ENCODE measurements at regions not wholly inside any gene's neighbourhood (a gene's known extent, or its start where the extent isn't known, plus 50 kb on each side); places are given as distances from the start of the nearest gene placed in this dataset.

- FAIRE-seq (no peak), DNase-seq (ENCODE audit: insufficient read length, low spot score) (no peak)
- TF ChIP-seq CTCF (IDR thresholded peaks at IDR 0.05; ENCODE audit: insufficient read depth, missing control alignments): no peak
Observed at GRCh38 chr14:54125109-54125508, 168.5 kb upstream of the BMP4 start.

- no peak for FAIRE-seq
- no peak for TF ChIP-seq CTCF (IDR thresholded peaks at IDR 0.05; ENCODE audit: insufficient read depth, missing control alignments)
- no peak for DNase-seq (ENCODE audit: insufficient read length, low spot score)
Observed at GRCh38 chr14:54126947-54127346, 170.3 kb upstream of the BMP4 start.

- FAIRE-seq: no peak
Observed at GRCh38 chr14:54127526-54127925, 170.9 kb upstream of the BMP4 start.

GRCh38 chr14:54129850-54130640 is 173.4 kb upstream of the BMP4 start:
- no peak for TF ChIP-seq CTCF (IDR thresholded peaks at IDR 0.05; ENCODE audit: insufficient read depth, missing control alignments)
- no peak for DNase-seq (ENCODE audit: insufficient read length, low spot score)
- FAIRE-seq: no peak

More at GRCh38 chr14:54127526-54127925, 170.9 kb upstream of the BMP4 start:
- no peak for DNase-seq (ENCODE audit: insufficient read length, low spot score)
- TF ChIP-seq CTCF (IDR thresholded peaks at IDR 0.05; ENCODE audit: insufficient read depth, missing control alignments): no peak

- FAIRE-seq (no peak), DNase-seq (ENCODE audit: insufficient read length, low spot score) (no peak)
- TF ChIP-seq CTCF (IDR thresholded peaks at IDR 0.05; ENCODE audit: insufficient read depth, missing control alignments): no peak
Observed at GRCh38 chr14:54132496-54132895, 175.9 kb upstream of the BMP4 start.

GRCh38 chr14:54133896-54134295 is 177.3 kb upstream of the BMP4 start:
- no peak for TF ChIP-seq CTCF (IDR thresholded peaks at IDR 0.05; ENCODE audit: insufficient read depth, missing control alignments)
- no peak for FAIRE-seq
- DNase-seq (ENCODE audit: insufficient read length, low spot score): no peak

- DNase-seq (ENCODE audit: insufficient read length, low spot score) (no peak), FAIRE-seq (no peak)
- no peak for TF ChIP-seq CTCF (IDR thresholded peaks at IDR 0.05; ENCODE audit: insufficient read depth, missing control alignments)
Observed at GRCh38 chr14:54135804-54136280, 179.2 kb upstream of the BMP4 start.

Measured in D721Med (cell line).